ENCODE measurements at regions not wholly inside any gene's neighbourhood (a gene's known extent, or its start where the extent isn't known, plus 50 kb on each side); places are given as distances from the start of the nearest gene placed in this dataset.
"Not testable (repeated sequence)": the region's sequence is repeated elsewhere in the genome, so short reads cannot be mapped to it uniquely, and the experiment has no call there.

DNA sequence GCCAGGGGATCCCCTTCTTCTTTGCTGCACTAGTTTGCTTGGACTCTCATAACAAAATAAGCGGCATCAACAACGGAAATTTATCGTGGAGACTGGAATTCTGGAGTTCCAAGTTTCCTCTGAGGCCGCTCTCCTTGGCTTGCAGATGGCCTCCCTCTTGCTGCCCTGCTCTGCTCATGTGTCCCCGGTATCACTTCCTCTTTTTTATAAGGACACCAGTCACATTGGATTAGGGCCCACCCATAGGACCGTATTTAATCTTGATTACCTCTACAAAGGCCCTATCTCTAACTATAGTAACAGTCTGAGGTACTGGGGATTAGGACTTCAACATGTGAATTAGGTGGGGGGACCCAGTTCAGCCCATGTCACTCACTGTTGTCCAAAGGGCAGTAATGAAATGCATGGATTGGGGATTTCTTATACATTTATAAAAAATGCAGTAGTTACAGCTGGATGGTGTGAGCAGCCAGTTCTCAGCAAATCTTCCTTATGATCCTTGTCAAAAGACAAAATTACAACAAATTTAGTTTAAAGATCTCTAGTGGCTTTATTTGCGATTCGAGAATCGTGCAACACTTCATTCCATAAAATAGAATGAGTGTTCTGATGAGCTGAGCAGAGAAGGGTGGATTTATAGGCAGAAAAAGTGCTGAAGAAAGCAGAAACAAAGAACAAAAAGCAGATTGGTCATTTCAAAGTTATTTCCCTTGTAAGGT, 59.3 kb upstream of the AKAP12 start:
- DNase-seq (ENCODE audit: low read depth): no peak
- H3K4me3 ChIP-seq (ENCODE audit: low read depth, low read length): no peak overlapping the region
- TF ChIP-seq, protein P1, sequence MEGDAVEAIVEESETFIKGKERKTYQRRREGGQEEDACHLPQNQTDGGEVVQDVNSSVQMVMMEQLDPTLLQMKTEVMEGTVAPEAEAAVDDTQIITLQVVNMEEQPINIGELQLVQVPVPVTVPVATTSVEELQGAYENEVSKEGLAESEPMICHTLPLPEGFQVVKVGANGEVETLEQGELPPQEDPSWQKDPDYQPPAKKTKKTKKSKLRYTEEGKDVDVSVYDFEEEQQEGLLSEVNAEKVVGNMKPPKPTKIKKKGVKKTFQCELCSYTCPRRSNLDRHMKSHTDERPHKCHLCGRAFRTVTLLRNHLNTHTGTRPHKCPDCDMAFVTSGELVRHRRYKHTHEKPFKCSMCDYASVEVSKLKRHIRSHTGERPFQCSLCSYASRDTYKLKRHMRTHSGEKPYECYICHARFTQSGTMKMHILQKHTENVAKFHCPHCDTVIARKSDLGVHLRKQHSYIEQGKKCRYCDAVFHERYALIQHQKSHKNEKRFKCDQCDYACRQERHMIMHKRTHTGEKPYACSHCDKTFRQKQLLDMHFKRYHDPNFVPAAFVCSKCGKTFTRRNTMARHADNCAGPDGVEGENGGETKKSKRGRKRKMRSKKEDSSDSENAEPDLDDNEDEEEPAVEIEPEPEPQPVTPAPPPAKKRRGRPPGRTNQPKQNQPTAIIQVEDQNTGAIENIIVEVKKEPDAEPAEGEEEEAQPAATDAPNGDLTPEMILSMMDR (conservative IDR thresholded peaks at IDR 0.05; ENCODE audit: low read depth, low read length): no peak

DNA sequence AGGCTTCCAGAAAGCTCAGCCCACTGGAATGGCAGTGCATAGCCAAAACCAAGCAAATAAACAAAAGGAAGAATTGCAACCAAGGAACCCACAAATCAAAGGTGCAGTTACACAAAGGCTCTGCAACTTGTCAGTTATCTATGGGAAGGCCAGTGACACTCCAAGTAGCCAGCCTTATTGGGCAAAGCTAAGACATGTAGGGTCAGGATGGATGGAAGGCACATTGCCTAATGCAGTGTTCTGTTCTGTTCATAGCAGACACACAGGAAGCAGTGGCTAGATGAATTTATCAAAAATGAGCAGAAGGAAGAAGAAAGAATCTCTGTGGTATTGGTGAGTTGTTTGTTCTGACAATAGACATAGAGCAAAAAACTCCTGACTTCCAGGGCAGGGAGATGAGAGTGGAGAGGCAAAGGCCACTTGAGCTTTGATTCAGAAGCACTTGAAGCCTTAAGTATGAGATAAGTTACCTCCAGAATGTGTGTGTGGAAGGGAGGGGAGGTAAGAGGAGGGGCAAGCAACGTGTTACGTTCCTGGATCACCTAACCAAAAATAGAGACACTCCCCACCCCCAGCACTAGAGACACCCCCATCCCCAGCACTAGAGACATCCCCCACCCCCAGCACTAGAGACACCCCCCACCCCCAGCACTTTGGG, 57.9 kb upstream of the AKAP12 start:
- no peak overlapping the region for H3K4me3 ChIP-seq (ENCODE audit: low read depth, low read length)
- DNase-seq (ENCODE audit: low read depth): no peak
- TF ChIP-seq, protein P1 (conservative IDR thresholded peaks at IDR 0.05; ENCODE audit: low read depth, low read length): no peak

DNA sequence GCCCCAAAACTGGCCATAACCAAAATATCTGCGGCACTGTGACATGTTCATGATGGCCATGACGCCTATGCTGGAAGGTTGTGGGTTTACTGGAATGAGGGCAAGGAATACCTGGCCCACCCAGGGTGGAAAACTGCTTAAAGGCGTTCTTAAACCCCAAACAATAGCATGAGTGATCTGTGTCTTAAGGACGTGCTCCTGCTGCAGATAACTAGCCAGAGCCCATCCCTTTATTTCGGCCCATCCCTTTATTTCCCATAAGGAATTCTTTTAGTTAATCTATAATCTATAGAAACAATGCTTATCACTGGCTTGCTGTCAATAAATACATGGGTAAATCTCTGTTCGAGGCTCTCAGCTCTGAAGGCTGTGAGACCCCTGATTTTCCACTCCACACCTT, 56.8 kb upstream of the AKAP12 start:
- H3K4me3 ChIP-seq (ENCODE audit: low read depth, low read length); DNase-seq (ENCODE audit: low read depth): not testable (repeated sequence)

DNA sequence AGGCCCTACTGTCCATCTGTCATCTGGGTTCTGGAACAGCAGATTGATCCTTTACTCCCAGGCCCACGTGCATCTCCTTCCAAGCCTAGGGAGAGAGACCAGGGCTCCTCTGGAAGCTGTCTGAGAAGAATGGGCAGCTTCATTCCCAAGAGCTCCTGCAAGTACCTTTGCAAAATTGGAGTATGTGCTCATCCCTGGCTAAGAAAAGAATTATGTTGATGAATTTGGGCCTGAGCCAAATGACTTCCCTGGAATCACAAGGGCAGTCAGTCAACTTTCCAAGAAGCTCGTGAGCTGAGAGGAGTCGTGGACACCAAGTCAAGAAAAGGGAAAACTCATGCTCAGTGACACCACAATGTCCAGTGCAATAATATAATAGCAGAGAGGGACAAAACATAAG, 54.6 kb upstream of the AKAP12 start:
- no peak overlapping the region for H3K4me3 ChIP-seq (ENCODE audit: low read depth, low read length)
- no peak for DNase-seq (ENCODE audit: low read depth)
- TF ChIP-seq, protein P1 (conservative IDR thresholded peaks at IDR 0.05; ENCODE audit: low read depth, low read length): no peak

DNA sequence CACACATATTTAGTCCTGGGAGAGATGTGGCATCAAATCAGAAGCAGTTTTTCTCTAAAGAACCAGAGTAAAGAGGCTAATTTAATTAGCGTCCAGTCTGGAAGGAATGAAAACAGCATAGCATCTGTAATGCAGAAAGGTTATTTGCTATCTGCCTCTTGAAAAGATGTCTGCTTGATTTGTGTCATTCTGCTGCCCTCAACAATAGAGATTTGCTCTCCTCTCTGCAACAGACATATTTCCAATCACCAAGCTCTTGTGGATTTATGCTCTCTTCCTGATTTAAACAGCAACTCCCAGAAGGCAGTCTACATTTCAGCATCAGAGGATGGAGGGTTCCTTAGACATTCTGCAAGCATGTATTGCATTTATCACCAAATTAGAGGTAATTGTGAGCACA, 53.5 kb upstream of the AKAP12 start:
- TF ChIP-seq, protein P1 (conservative IDR thresholded peaks at IDR 0.05; ENCODE audit: low read depth, low read length): no peak
- no peak for DNase-seq (ENCODE audit: low read depth)
- H3K4me3 ChIP-seq (ENCODE audit: low read depth, low read length): no peak overlapping the region

DNA sequence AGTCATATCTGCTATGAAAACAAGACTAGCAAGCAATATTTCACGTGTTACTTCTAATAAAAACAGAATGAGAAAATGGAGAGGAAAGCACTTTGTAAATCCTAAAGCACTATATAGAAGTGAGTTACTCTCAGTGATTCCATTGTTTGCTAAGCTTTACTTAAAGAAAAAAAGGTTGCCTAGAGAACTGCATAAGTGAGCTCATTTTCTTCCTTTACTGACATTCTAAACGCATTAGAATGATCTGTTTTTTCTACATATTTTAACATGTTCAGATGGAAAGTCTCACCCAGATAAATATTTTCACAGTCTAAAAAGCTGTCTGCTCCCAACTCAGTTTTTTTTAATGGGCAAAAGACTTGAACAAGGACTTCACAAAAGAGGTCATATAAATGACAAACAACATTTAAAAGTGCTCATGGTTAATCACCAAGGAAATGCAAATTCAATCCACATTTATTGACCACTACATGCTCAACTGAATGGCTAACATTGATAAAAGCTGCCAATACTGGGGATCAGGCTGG, 52.9 kb upstream of the AKAP12 start:
- TF ChIP-seq, protein P1 (conservative IDR thresholded peaks at IDR 0.05; ENCODE audit: low read depth, low read length): no peak
- H3K4me3 ChIP-seq (ENCODE audit: low read depth, low read length): no peak overlapping the region
- no peak for DNase-seq (ENCODE audit: low read depth)
